Trophoblast cell (in vitro differentiated cells and primary cell): ENCODE measurements at regions not wholly inside any gene's neighbourhood (a gene's known extent, or its start where the extent isn't known, plus 50 kb on each side); places are given as distances from the start of the nearest gene placed in this dataset.

Experiments used
- DNase-seq, 2 donors: peaks; one replicate each; pipeline ENCODE4 v3.0.0-alpha.2; 2016
- H2AFZ ChIP-seq: 2 replicates; pipeline ENCODE4 v1.6.1; 2013; ENCODE audit warnings: low read length, moderate library complexity, mild to moderate bottlenecking; ENCODE audit not compliant: insufficient read depth, poor library complexity
- H2AK5ac ChIP-seq: 2 replicates; pipeline ENCODE4 v1.6.1; 2013; ENCODE audit warnings: mild to moderate bottlenecking, low read length
- H2BK120ac ChIP-seq: 2 replicates; pipeline ENCODE4 v1.6.1; 2013; ENCODE audit warnings: low read length, mild to moderate bottlenecking, moderate library complexity; ENCODE audit not compliant: insufficient read depth, poor library complexity
- H2BK12ac ChIP-seq: 2 replicates; pipeline ENCODE4 v1.6.1; 2013; ENCODE audit warnings: mild to moderate bottlenecking, low read length, moderate library complexity
- H2BK5ac ChIP-seq: 2 replicates; pipeline ENCODE4 v1.6.1; 2013; ENCODE audit warnings: low read length, low read depth, moderate library complexity, mild to moderate bottlenecking; ENCODE audit not compliant: poor library complexity
- H3K14ac ChIP-seq: 2 replicates; pipeline ENCODE4 v1.6.1; 2013; ENCODE audit warnings: mild to moderate bottlenecking, low read length
- H3K18ac ChIP-seq: 2 replicates; pipeline ENCODE4 v1.6.1; 2013; ENCODE audit warnings: mild to moderate bottlenecking, low read length
- H3K23ac ChIP-seq: 2 replicates; pipeline ENCODE4 v1.6.1; 2013; ENCODE audit warnings: low read length
- H3K27ac ChIP-seq: 2 replicates; pipeline ENCODE4 v1.5.1; 2013; ENCODE audit warnings: low read depth, mild to moderate bottlenecking, inconsistent platforms, low read length, moderate library complexity
- H3K27me3 ChIP-seq: 2 replicates; pipeline ENCODE4 v1.6.1; 2013; ENCODE audit warnings: inconsistent platforms, mild to moderate bottlenecking, low read length, moderate library complexity; ENCODE audit not compliant: insufficient read depth
- H3K36me3 ChIP-seq, 2 experiments: 1 replicate in 1 of 2; 2 replicates in 1 of 2; pipeline ENCODE4 v1.6.1; 2013; ENCODE audit warnings: low read length in 2 of 2, mild to moderate bottlenecking in 2 of 2, moderate library complexity in 1 of 2; ENCODE audit not compliant: insufficient read depth in 2 of 2, control insufficient read depth in 1 of 2
- H3K4ac ChIP-seq: 2 replicates; pipeline ENCODE4 v1.6.1; 2013; ENCODE audit warnings: low read depth, mild to moderate bottlenecking, low read length, moderate library complexity
- H3K4me1 ChIP-seq, 2 experiments: 1 replicate in 1 of 2; 2 replicates in 1 of 2; pipeline ENCODE4 v1.6.1; 2013; ENCODE audit warnings: low read length in 2 of 2, mild to moderate bottlenecking in 2 of 2, moderate library complexity in 1 of 2; ENCODE audit not compliant: insufficient read depth in 2 of 2, control insufficient read depth in 1 of 2
- H3K4me2 ChIP-seq: 2 replicates; pipeline ENCODE4 v1.6.1; 2013; ENCODE audit warnings: inconsistent platforms, mild to moderate bottlenecking, low read length, moderate library complexity
- H3K4me3 ChIP-seq: 2 replicates; pipeline ENCODE4 v1.5.1; 2013; ENCODE audit warnings: mild to moderate bottlenecking, low read depth, low read length, inconsistent platforms
- H3K79me1 ChIP-seq: one replicate; pipeline ENCODE4 v1.6.1; 2013; ENCODE audit warnings: low read length
- H3K79me2 ChIP-seq: 2 replicates; pipeline ENCODE4 v1.6.1; 2013; ENCODE audit warnings: low read length, mild to moderate bottlenecking; ENCODE audit not compliant: control insufficient read depth, insufficient read depth, poor library complexity
- H3K9ac ChIP-seq: 2 replicates; pipeline ENCODE4 v1.6.1; 2013; ENCODE audit warnings: mild to moderate bottlenecking, low read length
- H3K9me3 ChIP-seq: 2 replicates; pipeline ENCODE4 v1.6.1; 2013; ENCODE audit warnings: low read depth, mild to moderate bottlenecking, control low read depth, inconsistent platforms, low read length; ENCODE audit not compliant: insufficient read depth
- H4K12ac ChIP-seq: 2 replicates; pipeline ENCODE4 v1.6.1; 2013; ENCODE audit warnings: low read depth, mild to moderate bottlenecking, low read length, moderate library complexity
- H4K8ac ChIP-seq: 2 replicates; pipeline ENCODE4 v1.6.1; 2013; ENCODE audit warnings: low read depth, mild to moderate bottlenecking, low read length, moderate library complexity
- H4K91ac ChIP-seq: one replicate; pipeline ENCODE4 v1.6.1; 2013; ENCODE audit warnings: low read depth, mild to moderate bottlenecking, low read length, moderate library complexity
- WGBS: extraction: QIAGEN DNeasy Blood & Tissue Kit; methylation state at CpG from one replicate; pipeline ENCODE4 v1.1.7; 2013; ENCODE audit warnings: missing lambda C conversion rate; ENCODE audit not compliant: insufficient read length, insufficient coverage; ENCODE audit errors: extremely low coverage; 5-methylcytosine and 5-hydroxymethylcytosine counted together

- Histone ChIP-seq H3K27ac (no peak overlapping the region), H3K4ac (no peak overlapping the region), H3K18ac (no peak overlapping the region), H3K23ac (no peak overlapping the region), H3K27me3 (no peaks in the 10 kb centered on the region), H4K91ac (no peak overlapping the region), H3K14ac (no peak overlapping the region), H2AK5ac (no peak overlapping the region), H4K12ac (no peak overlapping the region), H3K4me1 (no peaks in the 10 kb centered on the region), H2BK120ac (no peak overlapping the region), H4K8ac (no peak overlapping the region), H3K9ac (no peak overlapping the region), H3K4me2 (no peak overlapping the region), H3K79me1 (no peaks in the 10 kb centered on the region), H2BK5ac (no peak overlapping the region), H3K79me2 (no peaks in the 10 kb centered on the region), H2AFZ (no peak overlapping the region), H3K9me3 (peaks cover 3% of the 10 kb centered on the region), H2BK12ac (no peak overlapping the region), H3K4me3 (no peak overlapping the region), H3K36me3 (no peaks in the 10 kb centered on the region)
- DNase-seq = peak; percentile 50 to 66
- no CpG with 5 or more reads among the region's 18 CpGs for WGBS
These were observed 78.4 kb upstream of the LRRN2 start for GRCh38 chr1:204763773-204764427.

GRCh38 chr1:204769997-204770396, 84.5 kb upstream of the LRRN2 start:
- no peak overlapping the region for H3K4me2 ChIP-seq

GRCh38 chr1:204771358-204771757, 85.8 kb upstream of the LRRN2 start:
- Histone ChIP-seq H3K14ac (no peak overlapping the region), H2BK12ac (no peak overlapping the region), H3K23ac (no peak overlapping the region), H4K91ac (no peak overlapping the region), H3K9ac (no peak overlapping the region), H3K79me1 (no peaks in the 10 kb centered on the region), H3K4ac (no peak overlapping the region), H4K12ac (no peak overlapping the region), H3K9me3 (no peaks in the 10 kb centered on the region), H2AK5ac (no peak overlapping the region), H3K4me1 (no peaks in the 10 kb centered on the region), H3K36me3 (no peaks in the 10 kb centered on the region), H3K79me2 (no peaks in the 10 kb centered on the region), H3K4me3 (no peak overlapping the region), H2BK5ac (no peak overlapping the region), H3K27ac (no peak overlapping the region), H2AFZ (no peak overlapping the region), H3K4me2 (no peak overlapping the region), H3K27me3 (no peaks in the 10 kb centered on the region), H3K18ac (no peak overlapping the region), H2BK120ac (no peak overlapping the region), H4K8ac (no peak overlapping the region)
- DNase-seq = no peak
- WGBS = no CpG with 5 or more reads among the region's 7 CpGs

More at GRCh38 chr1:204769997-204770396, 84.5 kb upstream of the LRRN2 start:
- no peak overlapping the region for H3K4ac ChIP-seq
- no peak overlapping the region for H4K12ac ChIP-seq
- H3K23ac ChIP-seq = no peak overlapping the region
- no peak overlapping the region for H2BK120ac ChIP-seq
- H4K91ac ChIP-seq = no peak overlapping the region
- no peaks in the 10 kb centered on the region for H3K36me3 ChIP-seq
- H2BK5ac ChIP-seq = no peak overlapping the region
- no peak overlapping the region for H2AK5ac ChIP-seq
- WGBS = no CpG with 5 or more reads among the region's 2 CpGs
- H2BK12ac ChIP-seq = no peak overlapping the region
- no peak overlapping the region for H3K18ac ChIP-seq
- H3K9me3 ChIP-seq = no peaks in the 10 kb centered on the region
- H3K79me1 ChIP-seq = no peaks in the 10 kb centered on the region
- H3K9ac ChIP-seq = no peak overlapping the region
- no peak overlapping the region for H3K14ac ChIP-seq
- H3K27me3 ChIP-seq = no peaks in the 10 kb centered on the region
- no peaks in the 10 kb centered on the region for H3K4me1 ChIP-seq
- H4K8ac ChIP-seq = no peak overlapping the region
- no peak overlapping the region for H2AFZ ChIP-seq
- H3K27ac ChIP-seq = no peak overlapping the region
- no peak overlapping the region for H3K4me3 ChIP-seq
- no peaks in the 10 kb centered on the region for H3K79me2 ChIP-seq
- DNase-seq = no peak

- no peak overlapping the region for H3K18ac ChIP-seq
- no CpG with 5 or more reads among the region's 1 CpG for WGBS
- no peak overlapping the region for H4K91ac ChIP-seq
These were observed 87.7 kb upstream of the LRRN2 start for GRCh38 chr1:204773246-204773645.

More at GRCh38 chr1:204773246-204773645, 87.7 kb upstream of the LRRN2 start:
- no peaks in the 10 kb centered on the region for H3K4me1 ChIP-seq
- H3K27me3 ChIP-seq = no peaks in the 10 kb centered on the region
- H3K79me2 ChIP-seq = no peaks in the 10 kb centered on the region
- H2BK5ac ChIP-seq = no peak overlapping the region
- no peak overlapping the region for H3K23ac ChIP-seq
- no peak overlapping the region for H3K4ac ChIP-seq
- no peak overlapping the region for H3K14ac ChIP-seq
- H2BK120ac ChIP-seq = no peak overlapping the region
- H3K36me3 ChIP-seq = no peaks in the 10 kb centered on the region
- DNase-seq = peak; percentile 57 to 65
- H3K9me3 ChIP-seq = no peaks in the 10 kb centered on the region
- H3K9ac ChIP-seq = no peak overlapping the region
- no peak overlapping the region for H3K4me3 ChIP-seq
- no peak overlapping the region for H3K4me2 ChIP-seq
- no peak overlapping the region for H2BK12ac ChIP-seq
- H2AFZ ChIP-seq = no peak overlapping the region
- H4K8ac ChIP-seq = no peak overlapping the region
- H2AK5ac ChIP-seq = no peak overlapping the region
- H4K12ac ChIP-seq = no peak overlapping the region
- H3K79me1 ChIP-seq = no peaks in the 10 kb centered on the region
- no peak overlapping the region for H3K27ac ChIP-seq
